ENCODE measurements at regions not wholly inside any gene's neighbourhood (a gene's known extent, or its start where the extent isn't known, plus 50 kb on each side); places are given as distances from the start of the nearest gene placed in this dataset.

DNA sequence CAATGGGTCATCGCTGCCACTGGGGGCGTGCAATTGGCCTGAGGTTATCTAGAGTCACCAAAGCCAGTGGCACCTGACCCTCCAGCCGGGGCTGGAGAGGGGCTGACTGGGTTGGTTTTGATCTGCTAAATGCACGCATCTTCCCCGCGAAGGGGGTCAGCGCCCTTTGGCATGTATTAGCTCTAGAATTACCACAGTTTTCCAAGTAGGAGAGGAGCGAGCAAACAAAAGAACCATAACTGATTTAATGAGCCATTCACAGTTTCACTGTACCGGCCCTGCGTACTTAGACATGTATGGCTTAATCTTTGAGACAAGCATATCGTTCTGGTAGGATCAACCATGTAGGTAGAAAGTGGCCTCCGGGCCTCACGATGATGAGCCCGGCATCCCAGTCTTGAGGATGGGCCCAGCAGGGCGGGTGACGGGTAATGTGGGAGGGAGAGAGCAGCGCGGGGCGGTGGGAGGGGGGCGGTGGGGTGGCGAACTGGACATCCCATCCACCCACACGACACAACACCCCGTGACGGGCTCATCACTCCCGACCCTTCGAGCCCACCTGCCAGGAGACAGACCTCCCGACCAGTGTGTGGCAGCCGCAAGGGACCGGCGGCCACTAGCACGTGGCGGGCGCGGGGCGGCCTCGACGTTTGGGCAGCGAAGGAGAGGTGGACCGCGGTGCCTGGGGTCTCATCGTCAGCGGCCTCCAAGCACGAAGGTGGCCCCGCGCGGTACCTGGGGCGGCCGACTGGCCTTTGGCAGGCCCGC is 1957.5 kb upstream of the DEFB115 start:
- TF ChIP-seq, protein P1, sequence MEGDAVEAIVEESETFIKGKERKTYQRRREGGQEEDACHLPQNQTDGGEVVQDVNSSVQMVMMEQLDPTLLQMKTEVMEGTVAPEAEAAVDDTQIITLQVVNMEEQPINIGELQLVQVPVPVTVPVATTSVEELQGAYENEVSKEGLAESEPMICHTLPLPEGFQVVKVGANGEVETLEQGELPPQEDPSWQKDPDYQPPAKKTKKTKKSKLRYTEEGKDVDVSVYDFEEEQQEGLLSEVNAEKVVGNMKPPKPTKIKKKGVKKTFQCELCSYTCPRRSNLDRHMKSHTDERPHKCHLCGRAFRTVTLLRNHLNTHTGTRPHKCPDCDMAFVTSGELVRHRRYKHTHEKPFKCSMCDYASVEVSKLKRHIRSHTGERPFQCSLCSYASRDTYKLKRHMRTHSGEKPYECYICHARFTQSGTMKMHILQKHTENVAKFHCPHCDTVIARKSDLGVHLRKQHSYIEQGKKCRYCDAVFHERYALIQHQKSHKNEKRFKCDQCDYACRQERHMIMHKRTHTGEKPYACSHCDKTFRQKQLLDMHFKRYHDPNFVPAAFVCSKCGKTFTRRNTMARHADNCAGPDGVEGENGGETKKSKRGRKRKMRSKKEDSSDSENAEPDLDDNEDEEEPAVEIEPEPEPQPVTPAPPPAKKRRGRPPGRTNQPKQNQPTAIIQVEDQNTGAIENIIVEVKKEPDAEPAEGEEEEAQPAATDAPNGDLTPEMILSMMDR (IDR thresholded peaks at IDR 0.05; ENCODE audit: insufficient read depth, low read length, poor library complexity, severe bottlenecking) = no peak
- TF ChIP-seq EZH2phosphoT487 (conservative IDR thresholded peaks at IDR 0.05; ENCODE audit: low read length) = no peak
